ENCODE measurements at regions not wholly inside any gene's neighbourhood (a gene's known extent, or its start where the extent isn't known, plus 50 kb on each side); places are given as distances from the start of the nearest gene placed in this dataset.

DNA sequence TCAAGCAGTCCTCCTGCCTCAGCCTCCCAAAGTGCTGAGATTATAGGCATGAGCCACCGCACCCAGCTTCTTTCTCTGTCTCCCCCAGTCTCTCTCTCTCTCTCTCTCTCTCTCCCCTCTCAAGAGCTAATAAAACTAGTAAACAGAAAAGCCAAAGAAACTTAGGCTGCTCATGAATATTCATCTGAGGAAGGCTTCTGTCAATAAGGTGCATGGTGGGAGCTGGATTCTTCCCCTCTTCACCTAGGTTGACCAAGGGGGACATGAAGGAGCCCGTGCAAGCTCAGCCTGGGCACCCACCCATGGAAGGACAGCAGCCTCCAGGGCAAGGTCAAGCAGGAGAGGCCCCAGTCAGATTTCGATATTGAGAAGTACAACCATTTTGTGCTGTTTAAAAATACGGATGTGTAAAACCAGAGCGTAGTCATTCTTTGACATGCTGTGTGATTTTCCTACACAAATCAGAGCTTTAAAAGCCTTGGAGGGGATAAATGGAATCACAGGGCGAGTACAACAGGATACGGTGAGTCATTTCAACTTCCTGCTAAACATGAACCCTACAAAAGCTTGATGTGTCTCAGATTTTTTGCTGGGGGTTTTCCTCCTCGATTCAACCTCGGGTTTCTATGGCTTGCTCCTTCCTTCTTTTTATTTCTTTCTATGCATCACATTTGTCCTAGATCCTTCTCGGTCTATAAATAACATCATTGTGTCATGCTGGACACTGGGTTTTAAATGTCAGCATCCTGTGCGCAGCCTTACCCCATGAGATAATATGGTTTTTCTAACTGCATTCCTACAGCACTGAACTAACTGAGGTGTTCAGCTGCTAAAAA, 368.9 kb upstream of the JARID2 start (continued):
- TF ChIP-seq EGR1 (IDR thresholded peaks at IDR 0.05; ENCODE audit: borderline replicate concordance in 1 of 2, low read depth in 2 of 2, low read length in 2 of 2) (peak in 1 of 2 experiments; percentile 42; a peak in 1 of 3 replicates), CBX3 (IDR thresholded peaks at IDR 0.05; ENCODE audit: borderline replicate concordance, low read depth) (no peak), CREB1 (IDR thresholded peaks at IDR 0.05; ENCODE audit: low read depth) (peak; percentile 72; the same call in 1 of the 2 replicates), NR2F1 (conservative IDR thresholded peaks at IDR 0.05) (peak; percentile 83), SIX5 (IDR thresholded peaks at IDR 0.05; ENCODE audit: low read depth, low read length, severe bottlenecking) (no peak), SUZ12 (IDR thresholded peaks at IDR 0.05; ENCODE audit: unreplicated experiment) (no peak), RELA (IDR thresholded peaks at IDR 0.05; ENCODE audit: borderline replicate concordance, partially characterized antibody) (peak; percentile 44), SMARCA5 (IDR thresholded peaks at IDR 0.05) (no peak), MYC (IDR thresholded peaks at IDR 0.05; ENCODE audit: insufficient read depth, insufficient read length, insufficient replicate concordance, low read length, severe bottlenecking) (no peak), MTA2 (IDR thresholded peaks at IDR 0.05; ENCODE audit: low read depth) (peak; percentile 84), MTA3 (IDR thresholded peaks at IDR 0.05; ENCODE audit: borderline replicate concordance, low read length) (peak; percentile 96; the same call in 1 of the 2 replicates), ZNF207 (IDR thresholded peaks at IDR 0.05; ENCODE audit: borderline replicate concordance) (no peak), PKNOX1 (IDR thresholded peaks at IDR 0.05) (no peak), BACH1 (IDR thresholded peaks at IDR 0.05; ENCODE audit: borderline replicate concordance) (no peak), NR2C1 (IDR thresholded peaks at IDR 0.05) (no peak), NFYA (IDR thresholded peaks at IDR 0.05; ENCODE audit: borderline replicate concordance, low read depth, low read length) (no peak), MYB (IDR thresholded peaks at IDR 0.05; ENCODE audit: borderline replicate concordance, low read depth, low read length) (no peak), MAX (IDR thresholded peaks at IDR 0.05; ENCODE audit: low read depth, low read length) (no peak), BCL3 (IDR thresholded peaks at IDR 0.05; ENCODE audit: borderline replicate concordance, insufficient read depth, low read depth, low read length, poor library complexity, severe bottlenecking) (peak; percentile 74), ZNF24 (IDR thresholded peaks at IDR 0.05) (no peak), BMI1 (IDR thresholded peaks at IDR 0.05; ENCODE audit: borderline replicate concordance) (peak; percentile 67), RFX5 (IDR thresholded peaks at IDR 0.05; ENCODE audit: low read depth, low read length) (no peak), BCL11A (IDR thresholded peaks at IDR 0.05; ENCODE audit: low read depth, low read length) (peak; percentile 90), SMAD5 (IDR thresholded peaks at IDR 0.05; ENCODE audit: low read depth) (no peak), FOXK2 (IDR thresholded peaks at IDR 0.05) (no peak), STAT1 (conservative IDR thresholded peaks at IDR 0.05) (no peak), RBBP5 (conservative IDR thresholded peaks at IDR 0.05) (no peak)
- TF ChIP-seq, protein P1, sequence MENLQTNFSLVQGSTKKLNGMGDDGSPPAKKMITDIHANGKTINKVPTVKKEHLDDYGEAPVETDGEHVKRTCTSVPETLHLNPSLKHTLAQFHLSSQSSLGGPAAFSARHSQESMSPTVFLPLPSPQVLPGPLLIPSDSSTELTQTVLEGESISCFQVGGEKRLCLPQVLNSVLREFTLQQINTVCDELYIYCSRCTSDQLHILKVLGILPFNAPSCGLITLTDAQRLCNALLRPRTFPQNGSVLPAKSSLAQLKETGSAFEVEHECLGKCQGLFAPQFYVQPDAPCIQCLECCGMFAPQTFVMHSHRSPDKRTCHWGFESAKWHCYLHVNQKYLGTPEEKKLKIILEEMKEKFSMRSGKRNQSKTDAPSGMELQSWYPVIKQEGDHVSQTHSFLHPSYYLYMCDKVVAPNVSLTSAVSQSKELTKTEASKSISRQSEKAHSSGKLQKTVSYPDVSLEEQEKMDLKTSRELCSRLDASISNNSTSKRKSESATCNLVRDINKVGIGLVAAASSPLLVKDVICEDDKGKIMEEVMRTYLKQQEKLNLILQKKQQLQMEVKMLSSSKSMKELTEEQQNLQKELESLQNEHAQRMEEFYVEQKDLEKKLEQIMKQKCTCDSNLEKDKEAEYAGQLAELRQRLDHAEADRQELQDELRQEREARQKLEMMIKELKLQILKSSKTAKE (IDR thresholded peaks at IDR 0.05; ENCODE audit: low read depth, poor library complexity, severe bottlenecking), result peak; percentile 91

All from GM12878 (cell line).